NCI-H460 (cell line): ENCODE measurements at regions not wholly inside any gene's neighbourhood (a gene's known extent, or its start where the extent isn't known, plus 50 kb on each side); places are given as distances from the start of the nearest gene placed in this dataset.
"Not testable (repeated sequence)": the region's sequence is repeated elsewhere in the genome, so short reads cannot be mapped to it uniquely, and the experiment has no call there.

Source experiments
- DNase-seq: peaks from one replicate; pipeline ENCODE4 v3.0.0-alpha.2; 2016; ENCODE audit warnings: low read depth; ENCODE audit errors: extremely low read depth

DNA sequence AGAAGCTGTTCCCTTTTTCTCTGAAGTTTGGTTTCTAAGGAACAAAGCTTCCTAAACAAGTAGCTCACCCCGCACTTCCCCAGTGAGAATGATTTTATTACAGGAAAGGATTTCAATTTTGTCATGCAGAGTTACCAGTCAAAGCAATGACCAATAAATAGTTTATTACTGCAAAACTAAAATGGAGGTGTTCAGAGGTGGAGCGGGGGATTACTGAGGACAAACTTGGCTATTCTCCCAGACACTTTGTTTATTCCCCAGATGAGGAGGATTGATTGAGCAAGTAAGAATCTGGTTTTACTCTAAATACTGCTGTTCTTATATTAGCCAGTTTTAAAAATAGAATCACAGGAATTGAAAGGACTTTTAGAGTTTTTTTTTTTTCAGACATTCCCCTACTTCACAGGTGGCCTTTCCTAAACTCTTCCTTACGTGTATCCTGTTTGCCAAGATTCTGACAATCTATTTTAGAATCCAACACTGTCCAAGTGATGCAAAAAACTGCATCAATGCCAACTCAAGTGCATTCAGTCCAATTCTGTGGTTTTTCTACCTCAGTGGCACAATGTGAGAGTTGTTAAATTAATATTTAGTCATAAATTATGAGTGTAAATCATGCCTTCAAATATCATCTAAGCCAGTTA lies 136.1 kb downstream of the TNFSF18 start:
- DNase-seq, result no peak

DNA sequence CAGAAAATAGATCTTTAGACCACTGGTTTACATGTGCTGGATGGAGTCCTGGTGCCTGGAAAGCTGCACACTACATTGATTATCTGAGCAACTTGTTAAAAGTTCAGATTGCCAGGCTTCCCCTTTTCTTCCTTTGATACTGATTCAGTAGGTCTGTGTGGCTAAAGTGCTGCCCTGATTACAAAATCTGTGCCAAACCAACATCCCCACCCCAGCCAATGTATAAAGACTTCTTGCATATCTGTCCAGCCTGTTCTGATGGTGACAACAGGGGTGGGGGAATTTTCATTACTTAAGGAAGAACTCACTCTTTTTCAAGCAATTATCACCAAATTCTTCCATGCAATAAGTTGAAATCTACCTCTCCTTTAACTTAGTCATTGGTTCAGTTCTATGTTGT lies 135.5 kb downstream of the TNFSF18 start:
- DNase-seq, result no peak

- no peak for DNase-seq
These were observed 134.6 kb downstream of the TNFSF18 start for GRCh38 chr1:172916116-172916515.

GRCh38 chr1:172917972-172918371 lies 132.8 kb downstream of the TNFSF18 start:
- DNase-seq, result peak; percentile 88

GRCh38 chr1:172918478-172918877 lies 132.3 kb downstream of the TNFSF18 start:
- DNase-seq, result no peak

DNA sequence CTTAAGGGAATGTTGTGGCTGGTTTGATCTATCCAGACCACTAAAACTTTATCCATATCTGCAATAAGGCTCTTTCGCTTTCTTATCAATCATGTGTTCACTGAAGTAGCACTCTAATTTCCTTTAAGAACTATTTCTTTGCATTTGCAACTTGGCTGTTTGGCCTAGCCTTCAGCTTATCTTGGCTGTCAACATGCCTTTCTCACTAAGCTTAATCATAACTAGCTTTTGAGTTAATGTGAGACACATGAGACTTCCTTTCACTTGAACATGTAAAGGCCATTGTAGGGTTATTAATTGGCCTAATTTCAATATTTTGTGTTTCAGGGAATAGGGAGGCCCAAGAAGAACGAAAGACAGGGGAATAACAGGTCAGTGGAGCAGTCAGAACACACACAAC lies 124.7 kb downstream of the TNFSF18 start:
- DNase-seq, result no peak

- no peak for DNase-seq
These were observed 122.3 kb downstream of the TNFSF18 start for GRCh38 chr1:172928412-172928811.

DNA sequence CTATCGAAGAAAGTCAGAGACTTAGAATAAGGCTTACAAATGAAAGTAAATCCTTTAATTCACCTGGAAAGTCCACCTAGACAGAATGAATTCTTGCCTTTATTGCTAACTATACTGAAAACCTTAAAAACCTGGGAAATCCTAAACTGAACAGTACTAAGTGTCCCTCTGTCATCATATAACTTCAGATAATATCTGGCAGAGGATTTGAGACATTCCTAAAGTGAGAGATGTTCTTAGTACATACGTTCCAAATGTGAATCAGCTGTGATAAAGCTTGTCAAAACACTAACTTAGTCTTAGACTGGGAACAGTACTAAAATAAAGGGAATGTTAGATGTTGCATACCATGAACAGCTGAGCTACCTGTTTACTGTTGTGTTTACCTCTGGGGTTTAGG lies 121.7 kb downstream of the TNFSF18 start:
- DNase-seq, result peak; percentile 61

GRCh38 chr1:172930142-172930541 lies 120.6 kb downstream of the TNFSF18 start:
- no peak for DNase-seq

DNA sequence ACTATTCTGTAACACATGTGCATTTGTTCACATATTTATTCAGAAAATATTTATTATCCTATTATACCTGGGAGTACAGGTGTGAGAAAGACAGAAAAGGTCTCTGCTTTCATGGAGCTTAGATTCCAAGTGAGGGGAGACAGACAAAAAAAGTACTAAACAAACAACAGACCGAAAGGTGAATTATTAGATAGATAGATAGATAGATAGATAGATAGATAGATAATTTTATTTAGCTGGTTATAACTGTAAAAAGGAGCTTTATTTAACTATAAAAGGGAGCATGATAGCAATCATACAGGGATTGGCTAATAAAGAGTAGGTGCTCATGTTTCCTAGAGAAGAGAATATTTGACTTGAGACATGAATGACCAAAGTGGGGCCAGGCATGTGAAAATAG lies 119.4 kb downstream of the TNFSF18 start:
- DNase-seq, result no peak

DNA sequence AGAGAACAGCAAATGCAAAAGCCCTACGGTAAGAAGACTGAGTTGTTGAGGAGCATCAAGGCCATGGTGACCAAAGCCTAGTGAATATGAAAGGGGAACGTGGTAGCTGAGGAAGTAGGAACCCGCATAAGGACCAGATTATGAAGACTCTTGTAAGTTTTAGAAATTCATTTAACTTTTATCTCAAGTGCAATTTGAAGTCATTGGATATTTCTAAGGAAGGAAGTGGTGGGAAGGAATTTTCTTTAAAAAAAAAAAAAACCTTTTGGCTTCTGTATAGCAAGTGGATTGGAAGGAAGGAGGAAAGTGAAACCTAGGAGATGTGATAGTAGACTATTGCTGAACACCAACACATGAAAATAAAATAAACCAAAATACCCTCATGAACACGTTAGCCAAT lies 119.0 kb downstream of the TNFSF18 start:
- DNase-seq, result no peak

DNA sequence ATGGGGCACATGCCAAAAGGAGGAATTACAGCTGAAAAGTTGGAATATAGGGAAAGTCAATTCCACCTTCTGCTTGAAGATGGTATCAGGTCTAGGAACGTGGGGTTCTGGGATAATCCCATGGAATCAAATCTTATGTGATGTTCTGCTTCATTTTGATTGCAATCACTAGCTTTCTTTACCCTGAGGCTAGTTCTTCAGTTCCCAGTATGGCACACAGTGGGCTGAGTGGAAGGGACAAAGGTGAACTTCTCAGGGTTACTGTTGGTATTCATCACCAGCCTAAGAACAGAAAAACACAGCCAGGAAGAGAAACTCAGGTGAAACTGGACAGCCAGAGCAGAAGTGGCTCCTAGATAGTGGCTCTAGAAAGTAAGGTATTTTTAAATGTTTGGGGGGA lies 117.8 kb downstream of the TNFSF18 start:
- no peak for DNase-seq

DNA sequence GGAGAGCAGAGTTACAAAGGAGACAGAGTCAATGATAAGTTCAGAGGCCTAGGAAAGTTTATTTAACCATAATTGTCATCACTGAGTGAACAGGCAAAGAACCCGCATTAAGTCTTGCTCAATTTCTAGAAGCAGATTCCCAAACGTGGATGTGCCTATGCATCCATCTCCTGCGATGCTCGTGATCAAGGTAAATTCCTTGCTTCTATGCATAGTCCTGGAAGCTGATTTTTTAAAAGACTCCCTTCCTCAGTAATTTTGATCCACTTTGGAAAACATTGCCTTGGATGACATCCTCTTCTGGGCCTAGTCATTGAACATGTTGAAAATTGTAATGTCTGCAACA lies 116.4 kb downstream of the TNFSF18 start:
- DNase-seq, result no peak

GRCh38 chr1:172935062-172935592 lies 115.6 kb downstream of the TNFSF18 start:
- no peak for DNase-seq

DNA sequence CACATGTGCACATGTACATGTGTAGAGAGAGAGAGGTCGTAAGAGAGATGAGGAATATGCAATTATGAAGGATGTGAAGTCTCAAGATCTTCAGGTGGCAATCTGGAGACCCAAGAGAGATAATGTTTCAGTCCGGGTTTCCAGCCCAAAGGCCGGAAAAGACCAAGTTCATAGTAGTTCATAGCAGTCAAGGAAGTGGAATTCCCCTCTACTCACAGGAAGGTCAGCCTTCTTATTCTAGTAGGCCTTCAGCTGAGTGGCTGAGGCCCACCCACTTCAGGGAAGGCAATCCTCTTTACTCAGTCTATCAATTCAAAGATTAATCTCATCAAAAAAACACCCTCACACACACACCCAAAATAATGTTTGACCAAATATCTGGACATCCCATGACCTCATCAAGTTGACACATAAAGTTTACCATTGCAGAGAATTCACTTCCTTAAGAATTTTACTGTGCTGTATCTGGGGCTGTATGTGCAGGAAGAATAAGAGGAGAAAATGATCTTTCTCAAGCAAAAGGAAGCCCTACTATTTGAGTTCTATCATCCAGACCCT lies 114.6 kb downstream of the TNFSF18 start:
- DNase-seq, result no peak

- no peak for DNase-seq
These were observed 112.1 kb downstream of the TNFSF18 start for GRCh38 chr1:172938681-172939080.

- DNase-seq, result no peak
These were observed 111.3 kb downstream of the TNFSF18 start for GRCh38 chr1:172939475-172939874.

DNA sequence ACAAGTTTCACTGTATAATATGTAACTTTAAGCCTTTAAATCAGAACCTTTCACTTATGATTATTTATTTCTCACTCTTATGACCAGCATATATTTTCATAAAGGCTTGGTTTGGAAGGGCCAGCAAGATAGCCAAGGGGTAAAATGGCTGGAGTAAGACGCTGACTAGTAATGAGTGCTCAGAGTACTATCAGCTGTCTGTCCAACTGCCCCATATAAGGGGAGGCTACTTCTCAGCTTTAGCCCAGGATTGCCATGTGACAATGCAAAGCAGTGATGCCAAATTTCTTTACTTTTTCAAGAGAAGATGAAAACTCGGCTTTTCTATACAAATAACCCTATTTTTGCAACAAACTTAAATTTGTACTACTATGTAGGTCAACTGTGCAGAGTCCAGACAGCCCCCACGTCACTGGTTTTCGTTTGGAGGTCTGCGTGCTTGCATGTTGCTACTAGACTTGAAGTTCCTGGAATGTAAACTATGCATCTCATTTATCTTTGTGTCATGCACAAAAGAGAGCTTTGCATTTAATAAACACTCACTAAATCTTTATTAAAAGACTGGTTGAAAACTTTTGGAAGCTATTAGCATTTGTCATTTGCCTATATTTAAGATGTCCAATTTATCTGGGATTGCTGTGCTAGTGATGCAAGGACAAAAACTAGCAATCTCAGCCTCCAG lies 110.4 kb downstream of the TNFSF18 start:
- DNase-seq, result no peak

GRCh38 chr1:172941471-172941870 lies 109.3 kb downstream of the TNFSF18 start:
- DNase-seq, result no peak

DNA sequence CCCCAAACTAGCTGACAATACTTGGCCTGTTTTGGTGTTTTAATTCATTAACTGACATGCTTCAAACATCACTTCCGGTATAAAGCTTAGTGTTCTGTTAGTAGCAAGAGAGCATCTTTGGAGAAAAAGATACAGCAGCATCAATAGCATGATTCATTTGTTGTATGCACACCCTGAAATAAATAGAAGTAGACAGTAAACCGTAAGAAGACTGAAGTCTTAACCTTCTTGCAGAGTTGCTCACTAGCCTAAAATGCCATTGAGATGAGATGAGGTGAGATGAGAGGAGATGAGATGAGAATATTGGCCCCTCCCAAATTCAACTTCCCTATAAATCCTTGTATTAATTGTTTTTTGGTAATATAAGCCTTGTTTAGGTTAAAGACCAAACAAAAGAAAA lies 108.8 kb downstream of the TNFSF18 start:
- DNase-seq, result no peak

DNA sequence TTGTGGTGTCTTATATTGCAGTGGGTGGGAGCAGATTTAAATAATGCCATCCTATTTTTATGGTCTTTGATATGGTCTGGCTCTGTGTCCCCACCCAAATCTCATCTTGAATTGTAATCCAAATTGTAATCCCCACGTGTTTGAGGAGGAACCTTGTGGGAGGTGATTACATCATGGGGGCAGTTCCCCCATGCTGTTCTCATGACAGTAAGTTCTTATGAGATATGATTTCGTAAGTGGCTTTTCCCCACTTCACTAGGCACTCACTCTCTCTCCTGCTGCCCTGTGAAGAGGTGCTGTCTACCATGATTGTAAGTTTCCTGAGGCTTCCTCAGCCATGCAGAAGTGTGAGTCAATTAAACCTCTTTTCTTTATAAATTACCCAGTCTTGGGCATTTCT lies 107.6 kb downstream of the TNFSF18 start:
- DNase-seq, result not testable (repeated sequence)

GRCh38 chr1:172944931-172945330 lies 105.8 kb downstream of the TNFSF18 start:
- no peak for DNase-seq
